K562 (cell line): ENCODE measurements at regions not wholly inside any gene's neighbourhood (a gene's known extent, or its start where the extent isn't known, plus 50 kb on each side); places are given as distances from the start of the nearest gene placed in this dataset.

Experiments used
- ATAC-seq: fragments of 200-7000 bp; cut with Tn5 transposase; 3 replicates; pipeline ENCODE4 v1.9.1; 2020; ENCODE audit warnings: moderate library complexity
- BruUV-seq: library from RNA; stranded (reverse); fragments of 400-500 nt; replicated peaks from 2 replicates; lab custom pipeline; 2021; lab: Mats Ljungman, UMichigan
- CTCF ChIA-PET: fragments of 300-600 bp; formaldehyde crosslinking; extraction: SDS; loops from one replicate; lab custom pipeline; 2021; ENCODE audit warnings: low intra/inter-chr PET ratio; lab: Yijun Ruan, JAX
- POLR2A ChIA-PET: fragments of 300-600, 350-650 bp; sonication (Branson Sonifier 250); formaldehyde crosslinking; extraction: SDS; loops from one replicate; lab custom pipeline; 2021; ENCODE audit warnings: antibody characterized with exemption, inconsistent platforms; lab: Yijun Ruan, JAX
- DNase-seq, 4 experiments: peaks; one replicate each; pipeline versions ENCODE4 v3.0.0 to v3.0.0-alpha.2; 2011 to 2018; ENCODE audit warnings: low spot score in 3 of 4, mixed read lengths in 3 of 4; ENCODE audit errors: extremely low read depth in 1 of 4
- FAIRE-seq: peaks from 2 replicates; lab custom pipeline; 2011; peaks lifted over from hg19 to GRCh38; lab: Jason Lieb, UNC
- H2AFZ ChIP-seq: 2 replicates; pipeline ENCODE4 v1.6.0; 2011; ENCODE audit warnings: low read depth, low read length, control low read depth, inconsistent platforms
- H3K27ac ChIP-seq: fragments of 200-600 bp; 3 replicates; pipeline ENCODE4 v1.8.0; 2011; ENCODE audit warnings: low read depth, mild to moderate bottlenecking, control low read depth, inconsistent platforms, low read length, moderate library complexity, mixed read lengths; ENCODE audit errors: extremely low read depth
- H3K27me3 ChIP-seq, 2 experiments: fragments of 300-600 bp in 1 of 2; 2 replicates in 1 of 2; 3 replicates in 1 of 2; pipeline versions ENCODE4 v1.6.0 to v1.8.0; 2011; ENCODE audit warnings: inconsistent platforms in 2 of 2, low read length in 2 of 2, mild to moderate bottlenecking in 1 of 2, mixed read lengths in 1 of 2, moderate library complexity in 1 of 2; ENCODE audit not compliant: control insufficient read depth in 2 of 2, insufficient read depth in 2 of 2
- H3K36me3 ChIP-seq: fragments of 300-600 bp; 3 replicates; pipeline ENCODE4 v1.8.0; 2011; ENCODE audit warnings: mild to moderate bottlenecking, low read length, inconsistent platforms; ENCODE audit not compliant: control insufficient read depth, insufficient read depth
- H3K4me1 ChIP-seq, 2 experiments: fragments of 200-600 bp in 1 of 2; replicated peaks in 1 of 2; 2 replicates in 1 of 2; 3 replicates in 1 of 2; pipeline versions ENCODE4 v1.5.1 to v1.8.0; 2011; ENCODE audit warnings: inconsistent platforms in 2 of 2, low read length in 2 of 2, mild to moderate bottlenecking in 1 of 2, mixed read lengths in 1 of 2, moderate library complexity in 1 of 2; ENCODE audit not compliant: control insufficient read depth in 2 of 2, insufficient read depth in 2 of 2
- H3K4me2 ChIP-seq: 2 replicates; pipeline ENCODE4 v1.6.1; 2011; ENCODE audit warnings: low read length, control low read depth, inconsistent platforms, mixed read lengths; ENCODE audit not compliant: insufficient read depth
- H3K4me3 ChIP-seq: fragments of 200-600 bp; sonication (generic), shearing (Covaris generic); 2 replicates; pipeline ENCODE4 v1.5.1; 2016; ENCODE audit warnings: control low read depth, inconsistent platforms
- H3K79me2 ChIP-seq: fragments of 200-600 bp; 3 replicates; pipeline ENCODE4 v1.8.0; 2011; ENCODE audit warnings: low read length, inconsistent platforms; ENCODE audit not compliant: control insufficient read depth, insufficient read depth
- H3K9ac ChIP-seq, 2 experiments: 2 replicates each; pipeline versions ENCODE4 v1.6.0 to v1.6.1; 2011; ENCODE audit warnings: low read depth in 2 of 2, low read length in 2 of 2, control low read depth in 1 of 2, inconsistent platforms in 1 of 2, mild to moderate bottlenecking in 1 of 2, mixed read lengths in 1 of 2; ENCODE audit not compliant: insufficient read depth in 1 of 2
- H3K9me1 ChIP-seq: one replicate; pipeline ENCODE4 v1.6.0; 2011; ENCODE audit warnings: inconsistent platforms, mild to moderate bottlenecking, low read length, moderate library complexity; ENCODE audit not compliant: control insufficient read depth, insufficient read depth
- H3K9me3 ChIP-seq: replicated peaks from 2 replicates; pipeline ENCODE4 v1.5.1; 2011; ENCODE audit warnings: low read depth, low read length, inconsistent platforms; ENCODE audit not compliant: control insufficient read depth, insufficient read depth
- H4K20me1 ChIP-seq: replicated peaks from 2 replicates; pipeline ENCODE4 v1.6.1; 2011; ENCODE audit warnings: low read length, inconsistent platforms, mixed read lengths; ENCODE audit not compliant: control insufficient read depth, insufficient read depth
- CTBP1 ChIP-seq: fragments of 450-650 bp; IDR thresholded peaks from 2 replicates; pipeline ENCODE4 v1.6.1; 2016; ENCODE audit warnings: borderline replicate concordance
- SLC30A9 ChIP-seq: fragments of 250-450 bp; sonication (Bioruptor Pico); IDR thresholded peaks from 2 replicates; pipeline ENCODE4 v1.8.0; 2022; ENCODE audit warnings: mild to moderate bottlenecking, moderate library complexity
- WGBS: fragments of 100-300 bp; shearing (Covaris generic); methylation state at CpG from one replicate; pipeline ENCODE4 v1.1.6; 2016; ENCODE audit warnings: low coverage, mixed read lengths; ENCODE audit not compliant: insufficient coverage; ENCODE audit errors: missing lambda C conversion rate; 5-methylcytosine and 5-hydroxymethylcytosine counted together
- in situ Hi-C: fragments of 300-500 bp; cut with MboI; formaldehyde crosslinking; loops from 4 replicates; pipeline ENCODE4 v1.15.0; 2018; ENCODE audit warnings: inconsistent platforms, mixed read lengths
- intact Hi-C: fragments of 100-400 bp; cut with micrococcal nuclease; formaldehyde crosslinking; loops from 2 replicates; pipeline ENCODE4 v1.14.2; 2022
- TF ChIP-seq, protein P1 (sequence below): fragments of 250-450 bp; sonication (Bioruptor Pico); IDR thresholded peaks from 2 replicates; pipeline ENCODE4 v1.5.0; 2021
- TF ChIP-seq, protein P2 (sequence below): fragments of 450-650 bp; IDR thresholded peaks from 2 replicates; pipeline ENCODE4 v1.6.1; 2016; ENCODE audit warnings: antibody characterized with exemption

DNA sequence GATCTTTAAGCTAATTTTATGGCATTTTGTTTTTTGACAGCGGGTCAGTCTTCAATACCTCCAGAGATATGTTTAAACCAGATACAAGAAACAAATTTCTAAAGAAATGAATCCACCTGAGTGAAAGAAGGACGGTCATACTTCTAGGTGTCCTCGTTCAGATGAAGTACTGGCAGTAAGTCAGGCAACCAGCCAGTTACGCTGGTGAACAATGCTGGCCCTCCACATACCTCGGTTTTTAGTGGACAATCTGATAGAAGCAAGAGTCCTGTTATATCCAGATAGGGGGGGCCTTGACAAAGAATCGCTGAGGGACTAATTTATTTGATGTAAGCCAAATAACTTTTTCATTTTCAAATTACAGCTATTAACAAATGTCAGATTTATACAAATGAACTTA, 266.4 kb upstream of the KLF14 start:
- Histone ChIP-seq H3K9ac (no peak overlapping the region), H4K20me1 (no peaks in the 10 kb centered on the region), H3K36me3 (no peaks in the 10 kb centered on the region), H3K9me3 (no peaks in the 10 kb centered on the region), H3K27ac (no peak overlapping the region), H3K79me2 (no peaks in the 10 kb centered on the region), H3K4me2 (no peak overlapping the region), H3K9me1 (no peaks in the 10 kb centered on the region), H3K27me3 (no peaks in the 10 kb centered on the region), H3K4me1 (peaks cover 0 to 7% of the 10 kb centered on the region in 2 experiments; a peak in 3 of 5 replicates), H2AFZ (no peak overlapping the region), H3K4me3 (no peak overlapping the region)
- WGBS, result 26% methylated on average over 6 of the region's 6 CpGs
- no peak for DNase-seq
- FAIRE-seq, result no peak
- no TSS peak for BruUV-seq
- TF ChIP-seq, protein P1, sequence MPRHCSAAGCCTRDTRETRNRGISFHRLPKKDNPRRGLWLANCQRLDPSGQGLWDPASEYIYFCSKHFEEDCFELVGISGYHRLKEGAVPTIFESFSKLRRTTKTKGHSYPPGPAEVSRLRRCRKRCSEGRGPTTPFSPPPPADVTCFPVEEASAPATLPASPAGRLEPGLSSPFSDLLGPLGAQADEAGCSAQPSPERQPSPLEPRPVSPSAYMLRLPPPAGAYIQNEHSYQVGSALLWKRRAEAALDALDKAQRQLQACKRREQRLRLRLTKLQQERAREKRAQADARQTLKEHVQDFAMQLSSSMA (CRISPR knock-in tag), result no peak
- no peak for TF ChIP-seq CTBP1
- TF ChIP-seq, protein P2, sequence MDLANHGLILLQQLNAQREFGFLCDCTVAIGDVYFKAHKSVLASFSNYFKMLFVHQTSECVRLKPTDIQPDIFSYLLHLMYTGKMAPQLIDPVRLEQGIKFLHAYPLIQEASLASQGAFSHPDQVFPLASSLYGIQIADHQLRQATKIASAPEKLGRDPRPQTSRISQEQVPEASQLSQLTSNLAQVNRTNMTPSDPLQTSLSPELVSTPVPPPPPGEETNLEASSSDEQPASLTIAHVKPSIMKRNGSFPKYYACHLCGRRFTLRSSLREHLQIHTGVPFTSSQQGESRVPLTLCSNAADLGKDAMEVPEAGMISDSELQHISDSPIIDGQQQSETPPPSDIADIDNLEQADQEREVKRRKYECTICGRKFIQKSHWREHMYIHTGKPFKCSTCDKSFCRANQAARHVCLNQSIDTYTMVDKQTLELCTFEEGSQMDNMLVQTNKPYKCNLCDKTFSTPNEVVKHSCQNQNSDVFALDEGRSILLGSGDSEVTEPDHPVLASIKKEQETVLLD, result no peak
- no peak for TF ChIP-seq SLC30A9 (CRISPR knock-in tag)
- intact Hi-C loops, result no loop called here
- in situ Hi-C loops, result no loop called here
- ChIA-PET CTCF (no interaction called here), POLR2A (interaction anchor here (1.2 kb wide), 1 partner anchor 10 kb away, joined by 5 read pairs; no protein-coding TSS in a partner anchor)
- ATAC-seq, result peak; percentile 35; the same call in 2 of the 3 replicates
